IMR-90 (cell line): ENCODE measurements at regions not wholly inside any gene's neighbourhood (a gene's known extent, or its start where the extent isn't known, plus 50 kb on each side); places are given as distances from the start of the nearest gene placed in this dataset.

Experiments used
- ATAC-seq: fragments of 200-7000 bp; cut with Tn5 transposase; 2 replicates; pipeline ENCODE4 v1.9.1; 2020; ENCODE audit warnings: low read depth, mild to moderate bottlenecking, moderate library complexity
- BruUV-seq: library from RNA; stranded (reverse); fragments of 400-500 nt; replicated peaks from 2 replicates; lab custom pipeline; 2021; lab: Mats Ljungman, UMichigan
- CTCF ChIA-PET: fragments of 300-600 bp; formaldehyde crosslinking; extraction: SDS; loops from one replicate; lab custom pipeline; 2021; ENCODE audit warnings: antibody characterized with exemption; lab: Yijun Ruan, JAX
- POLR2A ChIA-PET: fragments of 300-600 bp; sonication (Branson Sonifier 250); formaldehyde crosslinking; loops from one replicate; lab custom pipeline; 2022; ENCODE audit warnings: antibody characterized with exemption; ENCODE audit not compliant: unreplicated experiment; lab: Charles Lee
- DNase-seq: peaks from one replicate; pipeline ENCODE4 v3.0.0; 2013
- H2AFZ ChIP-seq: replicated peaks from 2 replicates; pipeline ENCODE3; 2013; ENCODE audit warnings: low read length, mild to moderate bottlenecking; ENCODE audit not compliant: poor library complexity
- H2AK5ac ChIP-seq: 2 replicates; pipeline ENCODE4 v1.6.1; 2013; ENCODE audit warnings: low read depth, low read length, inconsistent platforms
- H2AK9ac ChIP-seq: replicated peaks from 2 replicates; pipeline ENCODE3; 2013; ENCODE audit warnings: mild to moderate bottlenecking, low read depth, low read length, moderate library complexity; ENCODE audit not compliant: poor library complexity
- H2BK120ac ChIP-seq: 2 replicates; pipeline ENCODE4 v1.6.1; 2013; ENCODE audit warnings: low read depth, low read length, inconsistent platforms
- H2BK15ac ChIP-seq: 3 replicates; pipeline ENCODE4 v1.6.1; 2013; ENCODE audit warnings: low read depth, low read length, inconsistent platforms
- H2BK20ac ChIP-seq: 2 replicates; pipeline ENCODE4 v1.6.1; 2013; ENCODE audit warnings: low read depth, mild to moderate bottlenecking, inconsistent platforms, low read length, moderate library complexity
- H2BK5ac ChIP-seq: 2 replicates; pipeline ENCODE4 v1.6.1; 2013; ENCODE audit warnings: mild to moderate bottlenecking, low read depth, low read length, inconsistent platforms; ENCODE audit not compliant: poor library complexity, severe bottlenecking
- H3K14ac ChIP-seq: replicated peaks from 2 replicates; pipeline ENCODE4 v1.6.1; 2013; ENCODE audit warnings: low read depth, low read length, inconsistent platforms
- H3K18ac ChIP-seq: 2 replicates; pipeline ENCODE4 v1.6.1; 2013; ENCODE audit warnings: low read depth, low read length, control low read depth
- H3K23ac ChIP-seq: 2 replicates; pipeline ENCODE4 v1.6.1; 2013; ENCODE audit warnings: low read depth, low read length, inconsistent platforms
- H3K27ac ChIP-seq: 2 replicates; pipeline ENCODE4 v1.5.1; 2013; ENCODE audit warnings: mild to moderate bottlenecking, control low read depth, low read length; ENCODE audit not compliant: insufficient read depth
- H3K27me3 ChIP-seq: 2 replicates; pipeline ENCODE4 v1.6.1; 2013; ENCODE audit warnings: low read length; ENCODE audit not compliant: control insufficient read depth, insufficient read depth
- H3K36me3 ChIP-seq: 2 replicates; pipeline ENCODE4 v1.6.1; 2013; ENCODE audit warnings: low read length, mixed read lengths; ENCODE audit not compliant: control insufficient read depth, insufficient read depth
- H3K4ac ChIP-seq: 2 replicates; pipeline ENCODE4 v1.6.1; 2013; ENCODE audit warnings: low read depth, low read length, inconsistent platforms
- H3K4me1 ChIP-seq: 2 replicates; pipeline ENCODE4 v1.6.1; 2013; ENCODE audit warnings: low read length, mixed read lengths; ENCODE audit not compliant: control insufficient read depth, insufficient read depth
- H3K4me2 ChIP-seq: 2 replicates; pipeline ENCODE4 v1.6.1; 2013; ENCODE audit warnings: low read depth, mild to moderate bottlenecking, control low read depth, low read length, moderate library complexity
- H3K4me3 ChIP-seq: 2 replicates; pipeline ENCODE4 v1.5.1; 2013; ENCODE audit warnings: low read depth, mild to moderate bottlenecking, control low read depth, low read length, moderate library complexity; ENCODE audit not compliant: insufficient read depth
- H3K56ac ChIP-seq: 2 replicates; pipeline ENCODE4 v1.6.1; 2013; ENCODE audit warnings: low read length, inconsistent platforms; ENCODE audit not compliant: insufficient read depth; ENCODE audit errors: extremely low read depth
- H3K79me1 ChIP-seq, 2 experiments: 2 replicates each; pipeline ENCODE4 v1.6.1; 2013; ENCODE audit warnings: low read length in 2 of 2, inconsistent platforms in 1 of 2, low read depth in 1 of 2
- H3K9ac ChIP-seq: 2 replicates; pipeline ENCODE4 v1.6.1; 2013; ENCODE audit warnings: low read depth, low read length, control low read depth
- H3K9me1 ChIP-seq: 2 replicates; pipeline ENCODE4 v1.6.1; 2013; ENCODE audit warnings: low read length, inconsistent platforms; ENCODE audit not compliant: insufficient read depth
- H3K9me3 ChIP-seq: 2 replicates; pipeline ENCODE4 v1.6.1; 2013; ENCODE audit warnings: low read length; ENCODE audit not compliant: control insufficient read depth, insufficient read depth
- H4K20me1 ChIP-seq: 2 replicates; pipeline ENCODE4 v1.6.1; 2013; ENCODE audit warnings: low read length, inconsistent platforms; ENCODE audit not compliant: insufficient read depth
- H4K5ac ChIP-seq: 2 replicates; pipeline ENCODE4 v1.6.1; 2013; ENCODE audit warnings: mild to moderate bottlenecking, low read depth, low read length, control low read depth
- H4K8ac ChIP-seq, 2 experiments: 2 replicates each; pipeline ENCODE4 v1.6.1; 2013; ENCODE audit warnings: low read depth in 2 of 2, low read length in 2 of 2, control low read depth in 1 of 2, inconsistent platforms in 1 of 2
- H4K91ac ChIP-seq: 2 replicates; pipeline ENCODE4 v1.6.1; 2013; ENCODE audit warnings: low read depth, low read length, inconsistent platforms; ENCODE audit not compliant: insufficient read depth
- CEBPB ChIP-seq: IDR thresholded peaks from 2 replicates; pipeline ENCODE4 v1.6.1; 2012; ENCODE audit warnings: low read depth, low read length, improper control_type of control experiment
- CHD1 ChIP-seq: IDR thresholded peaks from 2 replicates; pipeline ENCODE4 v1.6.1; 2012; ENCODE audit warnings: low read depth, low read length, improper control_type of control experiment
- FOS ChIP-seq: fragments of 150-350 bp; IDR thresholded peaks from 2 replicates; pipeline ENCODE4 v1.6.1; 2016; ENCODE audit warnings: low read depth, low read length
- MAFK ChIP-seq: IDR thresholded peaks from 2 replicates; pipeline ENCODE4 v1.6.1; 2012; ENCODE audit warnings: low read depth, low read length, improper control_type of control experiment
- MAZ ChIP-seq: IDR thresholded peaks from 2 replicates; pipeline ENCODE4 v1.6.1; 2012; ENCODE audit warnings: low read depth, mild to moderate bottlenecking, low read length, improper control_type of control experiment, moderate library complexity, borderline replicate concordance
- MXI1 ChIP-seq: IDR thresholded peaks from 2 replicates; pipeline ENCODE4 v1.6.1; 2012; ENCODE audit warnings: low read depth, mild to moderate bottlenecking, low read length, moderate library complexity, borderline replicate concordance
- NFE2L2 ChIP-seq: fragments of 150-350 bp; IDR thresholded peaks from 2 replicates; pipeline ENCODE4 v1.6.1; 2016; ENCODE audit warnings: low read depth, mild to moderate bottlenecking, low read length
- RAD21 ChIP-seq: IDR thresholded peaks from 2 replicates; pipeline ENCODE4 v1.6.1; 2012; ENCODE audit warnings: low read length, improper control_type of control experiment
- RCOR1 ChIP-seq: IDR thresholded peaks from 2 replicates; pipeline ENCODE4 v1.6.1; 2012; ENCODE audit warnings: mild to moderate bottlenecking, low read length, improper control_type of control experiment; ENCODE audit not compliant: insufficient replicate concordance
- SMC3 ChIP-seq: fragments of 150-350 bp; IDR thresholded peaks from 2 replicates; pipeline ENCODE4 v1.6.1; 2016; ENCODE audit warnings: low read depth, mild to moderate bottlenecking, antibody characterized with exemption, low read length, moderate library complexity
- WGBS, 2 experiments: methylation state at CpG; one replicate each; pipeline versions ENCODE4 v1.1.5 to v1.1.7; 2013; ENCODE audit warnings: missing lambda C conversion rate in 2 of 2; ENCODE audit not compliant: insufficient read length in 1 of 2; ENCODE audit errors: extremely low coverage in 2 of 2; 5-methylcytosine and 5-hydroxymethylcytosine counted together
- dilution Hi-C: fragments of 300-500 bp; cut with HindIII; formaldehyde crosslinking; loops from one replicate; pipeline ENCODE4 v1.14.3; 2018; ENCODE audit warnings: low sequenced_read_pairs; ENCODE audit not compliant: unreplicated experiment
- in situ Hi-C: fragments of 300-500 bp; cut with MboI; formaldehyde crosslinking; loops from 3 replicates; pipeline ENCODE4 v1.14.3; 2019; ENCODE audit warnings: low sequenced_read_pairs, inconsistent platforms, mixed read lengths
- intact Hi-C: fragments of 100-400 bp; cut with micrococcal nuclease; formaldehyde crosslinking; loops from 2 replicates; pipeline ENCODE4 v1.10.0; 2022
- TF ChIP-seq, protein P1 (sequence below): fragments of 150-350 bp; IDR thresholded peaks from 2 replicates; pipeline ENCODE4 v1.6.1; 2017; ENCODE audit warnings: mild to moderate bottlenecking, antibody characterized with exemption, low read length, low read depth
- TF ChIP-seq, protein P2 (sequence below): fragments of 150-350 bp; IDR thresholded peaks from 2 replicates; pipeline ENCODE4 v1.6.1; 2016; ENCODE audit warnings: low read depth, mild to moderate bottlenecking, low read length, moderate library complexity, borderline replicate concordance
- TF ChIP-seq, protein P3 (sequence below): conservative IDR thresholded peaks from 2 replicates; pipeline ENCODE4 v1.5.1; 2012; ENCODE audit warnings: mild to moderate bottlenecking, low read depth, low read length, improper control_type of control experiment

DNA sequence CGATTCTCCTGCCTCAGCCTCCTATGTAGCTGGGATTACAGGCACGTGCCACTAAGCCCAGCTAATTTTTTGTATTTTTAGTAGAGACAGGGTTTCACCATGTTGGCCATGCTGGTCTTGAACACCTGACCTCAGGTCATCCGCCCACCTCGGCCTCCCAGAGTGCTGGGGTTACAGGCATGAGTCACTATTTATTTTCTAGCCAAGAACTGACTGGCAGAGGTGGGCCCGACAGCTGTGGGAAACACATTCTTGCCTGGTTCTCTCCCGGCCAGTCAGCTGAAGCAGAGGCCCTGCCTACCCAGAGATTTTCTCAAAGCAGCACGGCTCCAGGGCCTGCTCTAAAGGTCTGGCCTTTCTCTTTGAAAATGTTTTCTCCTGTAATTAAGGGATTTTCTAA, 108.0 kb downstream of the KCTD15 start:
- 63% methylated on average over 2 of the region's 7 CpGs; no CpG with 5 or more reads in 1 of the 2 experiments for WGBS, 2 experiments
- H3K27ac ChIP-seq: no peak overlapping the region

More for the DNA sequence above, 108.0 kb downstream of the KCTD15 start:
- ATAC-seq (no peak), DNase-seq (no peak)
- TF ChIP-seq FOS: no peak
- no peak for TF ChIP-seq SMC3
- TF ChIP-seq, protein P1, sequence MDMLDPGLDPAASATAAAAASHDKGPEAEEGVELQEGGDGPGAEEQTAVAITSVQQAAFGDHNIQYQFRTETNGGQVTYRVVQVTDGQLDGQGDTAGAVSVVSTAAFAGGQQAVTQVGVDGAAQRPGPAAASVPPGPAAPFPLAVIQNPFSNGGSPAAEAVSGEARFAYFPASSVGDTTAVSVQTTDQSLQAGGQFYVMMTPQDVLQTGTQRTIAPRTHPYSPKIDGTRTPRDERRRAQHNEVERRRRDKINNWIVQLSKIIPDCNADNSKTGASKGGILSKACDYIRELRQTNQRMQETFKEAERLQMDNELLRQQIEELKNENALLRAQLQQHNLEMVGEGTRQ: no peak
- TF ChIP-seq NFE2L2: no peak
- TF ChIP-seq RCOR1: no peak
- TF ChIP-seq, protein P2, sequence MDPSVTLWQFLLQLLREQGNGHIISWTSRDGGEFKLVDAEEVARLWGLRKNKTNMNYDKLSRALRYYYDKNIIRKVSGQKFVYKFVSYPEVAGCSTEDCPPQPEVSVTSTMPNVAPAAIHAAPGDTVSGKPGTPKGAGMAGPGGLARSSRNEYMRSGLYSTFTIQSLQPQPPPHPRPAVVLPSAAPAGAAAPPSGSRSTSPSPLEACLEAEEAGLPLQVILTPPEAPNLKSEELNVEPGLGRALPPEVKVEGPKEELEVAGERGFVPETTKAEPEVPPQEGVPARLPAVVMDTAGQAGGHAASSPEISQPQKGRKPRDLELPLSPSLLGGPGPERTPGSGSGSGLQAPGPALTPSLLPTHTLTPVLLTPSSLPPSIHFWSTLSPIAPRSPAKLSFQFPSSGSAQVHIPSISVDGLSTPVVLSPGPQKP: no peak
- TF ChIP-seq RAD21: no peak
- TF ChIP-seq CHD1: no peak
- TF ChIP-seq, protein P3, sequence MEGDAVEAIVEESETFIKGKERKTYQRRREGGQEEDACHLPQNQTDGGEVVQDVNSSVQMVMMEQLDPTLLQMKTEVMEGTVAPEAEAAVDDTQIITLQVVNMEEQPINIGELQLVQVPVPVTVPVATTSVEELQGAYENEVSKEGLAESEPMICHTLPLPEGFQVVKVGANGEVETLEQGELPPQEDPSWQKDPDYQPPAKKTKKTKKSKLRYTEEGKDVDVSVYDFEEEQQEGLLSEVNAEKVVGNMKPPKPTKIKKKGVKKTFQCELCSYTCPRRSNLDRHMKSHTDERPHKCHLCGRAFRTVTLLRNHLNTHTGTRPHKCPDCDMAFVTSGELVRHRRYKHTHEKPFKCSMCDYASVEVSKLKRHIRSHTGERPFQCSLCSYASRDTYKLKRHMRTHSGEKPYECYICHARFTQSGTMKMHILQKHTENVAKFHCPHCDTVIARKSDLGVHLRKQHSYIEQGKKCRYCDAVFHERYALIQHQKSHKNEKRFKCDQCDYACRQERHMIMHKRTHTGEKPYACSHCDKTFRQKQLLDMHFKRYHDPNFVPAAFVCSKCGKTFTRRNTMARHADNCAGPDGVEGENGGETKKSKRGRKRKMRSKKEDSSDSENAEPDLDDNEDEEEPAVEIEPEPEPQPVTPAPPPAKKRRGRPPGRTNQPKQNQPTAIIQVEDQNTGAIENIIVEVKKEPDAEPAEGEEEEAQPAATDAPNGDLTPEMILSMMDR: no peak
- no peak for TF ChIP-seq MAFK
- no peak for TF ChIP-seq CEBPB
- no peak for TF ChIP-seq MAZ
- no peak for TF ChIP-seq MXI1
- Histone ChIP-seq H3K18ac (no peak overlapping the region), H4K91ac (no peak overlapping the region), H3K9me3 (no peaks in the 10 kb centered on the region), H3K9ac (no peak overlapping the region), H3K36me3 (no peaks in the 10 kb centered on the region), H2BK120ac (no peak overlapping the region), H3K14ac (no peak overlapping the region), H3K4me3 (no peak overlapping the region), H3K27me3 (peaks cover 30% of the 10 kb centered on the region), H4K8ac (no peak overlapping the region), H3K4ac (no peak overlapping the region), H3K4me2 (no peak overlapping the region), H2BK5ac (no peak overlapping the region), H2BK20ac (no peak overlapping the region), H2AK5ac (no peak overlapping the region), H4K5ac (no peak overlapping the region), H3K79me1 (no peaks in the 10 kb centered on the region), H2AK9ac (no peak overlapping the region), H2AFZ (no peak overlapping the region), H3K23ac (no peak overlapping the region), H2BK15ac (no peak overlapping the region), H3K9me1 (no peaks in the 10 kb centered on the region), H3K56ac (no peak overlapping the region), H3K4me1 (no peaks in the 10 kb centered on the region), H4K20me1 (no peaks in the 10 kb centered on the region)
- in situ Hi-C loops: no loop called here
- dilution Hi-C loops: no loop called here
- CTCF ChIA-PET: interaction anchor here (0.6 kb wide), 1 partner anchor 95 kb away, joined by 3 read pairs; no protein-coding TSS in a partner anchor
- BruUV-seq: no TSS peak
- POLR2A ChIA-PET: no interaction called here
- intact Hi-C loops: no loop called here
